Uterus (tissue), 3 donors: ENCODE measurements at regions not wholly inside any gene's neighbourhood (a gene's known extent, or its start where the extent isn't known, plus 50 kb on each side); places are given as distances from the start of the nearest gene placed in this dataset.

Experiments used
- DNase-seq, 2 donors: peaks; one replicate each; pipeline ENCODE4 v3.0.0-alpha.2; 2019 to 2020
- H3K27ac ChIP-seq, 2 donors: fragments of 200-600 bp; sonication (generic); 1 replicate in 1 of 2; 2 replicates in 1 of 2; pipeline ENCODE4 v1.5.1; 2016 to 2018
- H3K27me3 ChIP-seq, 2 donors: fragments of 200-600 bp; sonication (generic); one replicate each; pipeline ENCODE4 v1.5.1; 2018 to 2019; ENCODE audit warnings: control low read depth in 1 of 2
- H3K36me3 ChIP-seq, 2 donors: fragments of 200-600 bp; sonication (generic); one replicate each; pipeline ENCODE4 v1.5.1; 2019; ENCODE audit warnings: control low read depth in 1 of 2
- H3K4me1 ChIP-seq, 2 donors: fragments of 200-600 bp; sonication (generic); one replicate each; pipeline ENCODE4 v1.5.1; 2018 to 2019; ENCODE audit warnings: control low read depth in 1 of 2
- H3K4me3 ChIP-seq, 2 donors: fragments of 200-600 bp; sonication (generic); 1 replicate in 1 of 2; 2 replicates in 1 of 2; pipeline ENCODE4 v1.5.1; 2018 to 2019; ENCODE audit warnings: mild to moderate bottlenecking in 1 of 2
- H3K9me3 ChIP-seq, 2 donors: fragments of 200-600 bp; sonication (generic); one replicate each; pipeline ENCODE4 v1.5.1; 2019; ENCODE audit warnings: control low read depth in 1 of 2
- CTCF ChIP-seq, 4 experiments: fragments of 200-600 bp in 2 of 4; fragments of 450-650 bp in 2 of 4; sonication (generic) in 2 of 4; IDR thresholded peaks; one replicate each; pipeline ENCODE4 v1.5.1; 2016 to 2019; ENCODE audit warnings: antibody characterized with exemption in 4 of 4, mild to moderate bottlenecking in 2 of 4, moderate library complexity in 1 of 4
- POLR2A ChIP-seq, 2 donors: fragments of 450-650 bp; IDR thresholded peaks; one replicate each; pipeline ENCODE4 v1.6.1; 2016; ENCODE audit warnings: antibody characterized with exemption in 2 of 2, mild to moderate bottlenecking in 1 of 2, moderate library complexity in 1 of 2
- intact Hi-C: fragments of 100-400 bp; cut with DNase I; formaldehyde crosslinking; loops from one replicate; pipeline ENCODE4 v1.15.1; 2023; ENCODE audit warnings: low total_unique reads
- donor health status: DM: yes; HTN: yes; CAD: no.

DNA sequence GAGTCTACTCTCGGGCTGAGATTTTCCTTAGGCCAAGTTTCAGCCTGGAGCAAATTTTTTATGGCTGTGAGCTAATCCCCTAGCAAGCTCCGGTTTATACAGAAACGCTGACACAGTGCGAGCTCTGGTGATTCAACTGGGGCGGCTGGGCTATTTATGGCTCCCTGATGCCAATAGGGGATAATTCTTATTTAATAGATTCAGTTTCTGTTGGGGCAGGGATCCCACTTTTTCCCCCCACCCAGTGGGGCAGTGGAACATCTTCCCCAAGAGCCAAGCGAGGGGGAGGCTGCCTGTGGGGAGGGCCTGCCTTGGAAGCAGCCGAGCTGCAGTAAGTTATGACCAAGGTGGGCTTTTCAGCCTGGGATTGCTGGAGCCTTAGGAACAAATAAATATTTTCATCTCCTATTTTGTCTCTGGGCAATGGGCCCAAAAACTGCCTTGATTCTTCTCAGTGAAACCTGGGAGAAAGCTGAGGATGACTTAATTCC lies 129.1 kb downstream of the MACROH2A1 start:
- Histone ChIP-seq H3K27me3 (no peaks in the 10 kb centered on the region), H3K27ac (peak overlapping the region; percentile 79 to 84), H3K36me3 (no peaks in the 10 kb centered on the region), H3K9me3 (no peaks in the 10 kb centered on the region), H3K4me3 (no peak overlapping the region), H3K4me1 (peaks cover 0 to 3% of the 10 kb centered on the region in 2 donors)
- TF ChIP-seq POLR2A (IDR thresholded peaks at IDR 0.05) (no peak), CTCF (IDR thresholded peaks at IDR 0.05) (no peak)
- intact Hi-C loops: no loop called here
- peak; percentile 75 to 77 for DNase-seq

- H3K4me3 ChIP-seq: no peak overlapping the region
- peak overlapping the region; percentile 79 to 84 for H3K27ac ChIP-seq
- H3K9me3 ChIP-seq: no peaks in the 10 kb centered on the region
- intact Hi-C loops: no loop called here
- DNase-seq: no peak
- TF ChIP-seq CTCF (IDR thresholded peaks at IDR 0.05): no peak
- TF ChIP-seq POLR2A (IDR thresholded peaks at IDR 0.05): no peak
- H3K36me3 ChIP-seq: no peaks in the 10 kb centered on the region
- no peaks in the 10 kb centered on the region for H3K27me3 ChIP-seq
- peaks cover 0 to 4% of the 10 kb centered on the region in 2 donors for H3K4me1 ChIP-seq
Measured at GRCh38 chr5:135269199-135269598, 129.8 kb downstream of the MACROH2A1 start.

DNA sequence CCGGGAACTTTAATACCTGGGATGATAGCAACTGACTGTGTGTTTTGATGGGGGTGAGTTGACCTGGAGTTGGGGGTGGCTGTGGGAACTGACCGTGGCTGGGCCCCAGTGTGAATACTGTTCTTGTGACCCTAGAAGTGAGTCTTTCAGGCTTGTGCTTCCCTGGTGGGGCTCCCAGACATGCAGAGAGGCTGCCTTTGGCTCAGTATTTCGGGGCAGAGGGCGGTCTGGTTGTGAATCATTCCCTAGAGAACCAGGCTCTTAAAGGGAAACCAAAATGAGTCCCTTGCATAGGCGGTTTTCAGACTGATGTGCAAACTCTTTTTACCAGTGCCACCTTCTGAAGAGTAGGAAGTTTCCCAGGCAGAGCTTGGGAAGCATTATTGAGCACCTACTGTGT lies 132.1 kb downstream of the MACROH2A1 start:
- intact Hi-C loops: no loop called here
- Histone ChIP-seq H3K36me3 (no peaks in the 10 kb centered on the region), H3K4me3 (no peak overlapping the region), H3K27ac (no peak overlapping the region), H3K9me3 (no peaks in the 10 kb centered on the region), H3K4me1 (peaks cover 0 to 7% of the 10 kb centered on the region in 2 donors), H3K27me3 (no peaks in the 10 kb centered on the region)
- no peak for DNase-seq
- no peak for TF ChIP-seq CTCF (IDR thresholded peaks at IDR 0.05)
- no peak for TF ChIP-seq POLR2A (IDR thresholded peaks at IDR 0.05)

DNA sequence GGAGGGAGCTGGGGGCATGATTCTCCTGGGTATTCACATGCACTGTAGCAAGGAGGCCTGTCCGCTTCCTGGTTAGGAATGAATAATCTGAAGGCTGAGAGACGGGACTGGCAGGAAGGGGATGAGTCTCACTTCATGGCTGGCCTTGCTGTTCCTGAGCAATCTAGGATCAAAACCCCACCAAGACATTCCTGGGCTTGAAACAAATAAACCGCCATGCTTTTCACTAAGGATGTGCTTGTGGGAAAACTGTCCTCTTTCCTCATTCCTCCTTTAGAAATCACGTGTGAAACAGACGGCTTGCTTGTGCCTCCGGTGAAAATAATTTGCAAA lies 132.8 kb downstream of the MACROH2A1 start:
- Histone ChIP-seq H3K4me3 (no peak overlapping the region), H3K4me1 (peaks cover 0 to 7% of the 10 kb centered on the region in 2 donors), H3K9me3 (no peaks in the 10 kb centered on the region), H3K27ac (no peak overlapping the region), H3K27me3 (no peaks in the 10 kb centered on the region), H3K36me3 (no peaks in the 10 kb centered on the region)
- TF ChIP-seq POLR2A (IDR thresholded peaks at IDR 0.05) (no peak), CTCF (IDR thresholded peaks at IDR 0.05) (no peak)
- DNase-seq: no peak
- intact Hi-C loops: no loop called here

DNA sequence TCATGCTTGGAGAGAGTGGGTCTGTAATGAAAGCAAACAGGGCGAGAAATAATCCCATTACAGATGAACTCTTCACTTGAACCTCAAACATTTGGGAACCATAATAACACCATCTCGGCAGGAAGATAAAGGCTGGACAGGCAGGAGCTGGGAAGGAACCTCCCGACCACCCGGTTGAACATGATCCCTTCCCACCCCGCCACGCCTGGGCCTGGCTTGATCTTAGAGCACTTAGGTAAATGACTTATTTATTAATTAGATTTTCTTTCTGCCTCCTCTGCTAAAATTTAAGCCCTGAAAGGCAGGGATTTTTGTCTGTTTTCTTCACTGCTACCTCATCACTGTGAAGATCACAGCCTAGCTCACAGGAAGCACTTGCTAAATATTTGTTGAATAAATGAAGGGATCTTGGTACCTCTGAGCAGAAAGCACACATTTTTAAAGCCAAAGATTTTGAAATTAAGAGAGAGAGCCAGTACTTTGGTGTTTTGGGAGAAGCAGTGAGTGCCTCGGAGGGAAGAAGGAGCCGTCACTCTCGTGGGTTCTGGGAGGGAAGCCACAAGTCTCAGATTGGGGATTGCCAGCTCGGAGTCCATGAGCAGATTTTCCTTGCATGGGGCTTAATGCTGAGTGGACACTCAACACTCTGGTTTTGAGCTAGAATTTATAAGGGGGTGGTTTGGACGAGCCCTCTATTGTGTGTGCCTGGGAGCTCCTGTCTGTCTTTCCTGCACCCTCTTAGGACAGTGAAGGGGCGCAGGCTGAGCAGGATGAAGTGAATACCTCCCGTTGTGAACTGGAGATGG lies 133.3 kb downstream of the MACROH2A1 start:
- Histone ChIP-seq H3K27me3 (no peaks in the 10 kb centered on the region), H3K36me3 (no peaks in the 10 kb centered on the region), H3K9me3 (no peaks in the 10 kb centered on the region), H3K4me1 (peaks cover 0 to 7% of the 10 kb centered on the region in 2 donors), H3K27ac (no peak overlapping the region), H3K4me3 (no peak overlapping the region)
- TF ChIP-seq CTCF (IDR thresholded peaks at IDR 0.05) (no peak), POLR2A (IDR thresholded peaks at IDR 0.05) (no peak)
- intact Hi-C loops: no loop called here
- DNase-seq: no peak
